ENCODE measurements at regions not wholly inside any gene's neighbourhood (a gene's known extent, or its start where the extent isn't known, plus 50 kb on each side); places are given as distances from the start of the nearest gene placed in this dataset.

GRCh38 chr5:174413567-174414314, 310.6 kb upstream of the MSX2 start:
- H3K9ac ChIP-seq (ENCODE audit: low read length in 5 of 5), result no peak overlapping the region
- no peaks in the 10 kb centered on the region for H3K9me3 ChIP-seq (ENCODE audit: control insufficient read depth in 5 of 5, low read length in 5 of 5)
- peaks cover 0 to 10% (median 5%) of the 10 kb centered on the region in 5 donors for H3K27me3 ChIP-seq (ENCODE audit: control insufficient read depth in 5 of 5, insufficient read depth in 4 of 5, low read length in 5 of 5)
- no peak overlapping the region for H3K27ac ChIP-seq (ENCODE audit: low read depth, low read length)
- H3K4me1 ChIP-seq (ENCODE audit: control insufficient read depth in 5 of 5, insufficient read depth in 5 of 5, low read length in 5 of 5), result peaks cover 0 to 4% (median 0%) of the 10 kb centered on the region in 5 donors
- H3K4me3 ChIP-seq (ENCODE audit: low read depth in 1 of 5, low read length in 5 of 5), result no peak overlapping the region
- H3K36me3 ChIP-seq (ENCODE audit: control insufficient read depth in 5 of 5, insufficient read depth in 5 of 5, low read length in 5 of 5), result no peaks in the 10 kb centered on the region

DNA sequence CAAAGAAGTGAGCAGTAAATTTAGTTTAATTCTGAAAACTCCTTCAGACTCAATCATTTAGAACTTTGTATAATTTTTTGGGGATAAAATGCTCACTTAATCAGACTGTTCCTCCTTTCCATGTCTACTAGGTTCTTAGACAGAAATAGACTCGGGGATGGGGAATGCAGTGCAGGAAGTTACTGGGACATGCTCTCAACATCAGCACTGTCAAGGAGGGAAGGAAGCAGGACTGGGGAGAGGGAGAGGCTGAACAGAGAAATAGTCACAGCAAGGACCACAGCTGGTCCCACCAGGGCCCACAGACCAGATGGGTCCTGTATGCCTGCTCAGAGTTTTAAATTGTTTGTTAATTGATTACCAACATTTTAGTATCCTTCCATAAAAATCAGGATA, 310.1 kb upstream of the MSX2 start:
- H3K4me3 ChIP-seq (ENCODE audit: low read depth in 1 of 5, low read length in 5 of 5), result no peak overlapping the region
- peaks cover 0 to 9% (median 4%) of the 10 kb centered on the region in 5 donors for H3K4me1 ChIP-seq (ENCODE audit: control insufficient read depth in 5 of 5, insufficient read depth in 5 of 5, low read length in 5 of 5)
- no peaks in the 10 kb centered on the region for H3K36me3 ChIP-seq (ENCODE audit: control insufficient read depth in 5 of 5, insufficient read depth in 5 of 5, low read length in 5 of 5)
- no peak overlapping the region for H3K9ac ChIP-seq (ENCODE audit: low read length in 5 of 5)
- no peak overlapping the region for H3K27ac ChIP-seq (ENCODE audit: low read depth, low read length)
- H3K9me3 ChIP-seq (ENCODE audit: control insufficient read depth in 5 of 5, low read length in 5 of 5), result no peaks in the 10 kb centered on the region
- H3K27me3 ChIP-seq (ENCODE audit: control insufficient read depth in 5 of 5, insufficient read depth in 4 of 5, low read length in 5 of 5), result peaks cover 0 to 12% (median 6%) of the 10 kb centered on the region in 5 donors

DNA sequence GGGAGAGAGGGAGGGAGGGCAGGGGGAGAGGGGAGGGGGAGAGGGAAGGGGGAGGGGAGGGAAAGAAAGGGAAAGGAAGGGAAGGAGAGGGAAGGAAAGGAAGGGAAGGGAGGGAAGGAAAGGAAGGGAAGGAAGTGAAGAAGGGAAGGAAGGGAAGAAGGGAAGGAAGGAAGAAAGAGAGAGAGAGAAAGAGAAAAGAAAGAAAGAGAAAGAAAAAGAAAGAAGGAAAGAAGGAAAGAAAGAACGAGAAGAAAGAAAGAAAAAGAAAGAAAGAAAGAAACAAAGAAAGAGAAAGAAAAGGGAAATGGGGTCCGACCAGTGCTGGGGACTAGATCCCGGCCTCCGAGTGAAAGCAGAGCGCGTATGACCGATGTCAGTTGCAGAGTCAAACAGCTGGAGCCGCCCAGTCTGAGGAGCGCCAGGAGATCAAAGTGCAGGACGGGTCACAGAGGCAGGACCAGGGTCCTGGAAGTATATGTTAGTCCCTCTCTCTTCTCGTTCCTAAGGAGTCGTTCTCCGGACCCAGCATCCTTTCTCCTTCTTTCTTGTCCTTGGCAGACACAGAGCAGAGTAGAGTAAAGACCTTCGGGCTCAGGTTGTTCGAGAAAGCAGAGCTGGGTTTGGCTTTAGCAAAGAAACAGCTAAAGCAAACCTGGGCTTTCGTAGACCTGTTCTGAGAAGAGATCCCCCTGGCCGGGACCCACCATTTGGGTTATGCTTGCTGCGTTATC, 305.4 kb upstream of the MSX2 start:
- H3K9ac ChIP-seq (ENCODE audit: low read length in 5 of 5), result no peak overlapping the region
- H3K4me3 ChIP-seq (ENCODE audit: low read depth in 1 of 5, low read length in 5 of 5), result no peak overlapping the region
- no peaks in the 10 kb centered on the region for H3K9me3 ChIP-seq (ENCODE audit: control insufficient read depth in 5 of 5, low read length in 5 of 5)
- H3K27me3 ChIP-seq (ENCODE audit: control insufficient read depth in 5 of 5, insufficient read depth in 4 of 5, low read length in 5 of 5), result peaks cover 7 to 25% (median 13%) of the 10 kb centered on the region in 5 donors
- H3K4me1 ChIP-seq (ENCODE audit: control insufficient read depth in 5 of 5, insufficient read depth in 5 of 5, low read length in 5 of 5), result peaks cover 0 to 9% (median 5%) of the 10 kb centered on the region in 5 donors
- H3K36me3 ChIP-seq (ENCODE audit: control insufficient read depth in 5 of 5, insufficient read depth in 5 of 5, low read length in 5 of 5), result no peaks in the 10 kb centered on the region
- H3K27ac ChIP-seq (ENCODE audit: low read depth, low read length), result no peak overlapping the region

- H3K36me3 ChIP-seq (ENCODE audit: control insufficient read depth in 5 of 5, insufficient read depth in 5 of 5, low read length in 5 of 5), result no peaks in the 10 kb centered on the region
- no peaks in the 10 kb centered on the region for H3K9me3 ChIP-seq (ENCODE audit: control insufficient read depth in 5 of 5, low read length in 5 of 5)
- no peak overlapping the region for H3K27ac ChIP-seq (ENCODE audit: low read depth, low read length)
- no peak overlapping the region for H3K4me3 ChIP-seq (ENCODE audit: low read depth in 1 of 5, low read length in 5 of 5)
- no peak overlapping the region for H3K9ac ChIP-seq (ENCODE audit: low read length in 5 of 5)
- peaks cover 0 to 9% (median 5%) of the 10 kb centered on the region in 5 donors for H3K4me1 ChIP-seq (ENCODE audit: control insufficient read depth in 5 of 5, insufficient read depth in 5 of 5, low read length in 5 of 5)
- peaks cover 7 to 25% (median 13%) of the 10 kb centered on the region in 5 donors for H3K27me3 ChIP-seq (ENCODE audit: control insufficient read depth in 5 of 5, insufficient read depth in 4 of 5, low read length in 5 of 5)
Observed at GRCh38 chr5:174419540-174420132, 304.7 kb upstream of the MSX2 start.

DNA sequence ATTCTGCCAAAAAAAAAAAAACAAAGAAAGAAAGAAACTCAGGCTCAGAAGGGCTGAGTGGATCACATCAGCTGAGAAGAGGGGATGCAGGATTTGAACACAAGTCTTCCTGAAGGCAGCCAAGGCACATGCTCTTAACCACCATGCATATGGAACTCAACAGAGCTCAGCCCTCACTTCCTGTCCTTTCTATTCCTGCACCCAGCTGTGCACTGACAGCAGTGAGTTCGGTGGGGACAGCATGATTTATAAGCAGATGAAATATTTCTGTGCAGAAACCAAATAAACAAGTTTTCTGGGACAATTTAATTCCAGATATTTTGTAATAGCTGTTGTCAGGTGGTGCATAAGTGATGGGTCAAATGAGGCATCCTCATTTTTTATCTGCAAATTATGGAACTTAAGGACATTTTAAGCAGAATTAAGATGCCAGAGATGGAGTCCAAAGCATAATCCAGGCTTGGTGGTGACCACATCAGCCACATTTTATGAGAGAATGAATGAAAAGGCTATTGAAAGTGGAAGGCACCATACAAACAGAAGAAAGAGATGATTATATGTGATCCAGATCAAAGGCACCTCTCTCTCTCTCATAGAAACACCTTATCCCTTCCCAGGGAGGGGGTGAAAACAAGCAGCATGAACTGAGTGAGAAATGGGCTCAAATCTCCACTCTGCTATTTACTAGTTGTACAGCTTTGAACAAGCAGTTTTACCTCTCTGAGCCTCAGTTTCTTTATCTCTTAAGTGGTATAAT, 303.6 kb upstream of the MSX2 start:
- H3K36me3 ChIP-seq (ENCODE audit: control insufficient read depth in 5 of 5, insufficient read depth in 5 of 5, low read length in 5 of 5), result no peaks in the 10 kb centered on the region
- H3K27ac ChIP-seq (ENCODE audit: low read depth, low read length), result no peak overlapping the region
- H3K27me3 ChIP-seq (ENCODE audit: control insufficient read depth in 5 of 5, insufficient read depth in 4 of 5, low read length in 5 of 5), result peaks cover 7 to 25% (median 13%) of the 10 kb centered on the region in 5 donors
- peaks cover 0 to 11% (median 8%) of the 10 kb centered on the region in 5 donors for H3K4me1 ChIP-seq (ENCODE audit: control insufficient read depth in 5 of 5, insufficient read depth in 5 of 5, low read length in 5 of 5)
- H3K9ac ChIP-seq (ENCODE audit: low read length in 5 of 5), result no peak overlapping the region
- H3K4me3 ChIP-seq (ENCODE audit: low read depth in 1 of 5, low read length in 5 of 5), result no peak overlapping the region
- no peaks in the 10 kb centered on the region for H3K9me3 ChIP-seq (ENCODE audit: control insufficient read depth in 5 of 5, low read length in 5 of 5)

- Histone ChIP-seq H3K4me1 (ENCODE audit: control insufficient read depth in 5 of 5, insufficient read depth in 5 of 5, low read length in 5 of 5) (peaks cover 0 to 11% (median 8%) of the 10 kb centered on the region in 5 donors), H3K27me3 (ENCODE audit: control insufficient read depth in 5 of 5, insufficient read depth in 4 of 5, low read length in 5 of 5) (peaks cover 7 to 25% (median 13%) of the 10 kb centered on the region in 5 donors), H3K9ac (ENCODE audit: low read length in 5 of 5) (no peak overlapping the region), H3K36me3 (ENCODE audit: control insufficient read depth in 5 of 5, insufficient read depth in 5 of 5, low read length in 5 of 5) (no peaks in the 10 kb centered on the region), H3K4me3 (ENCODE audit: low read depth in 1 of 5, low read length in 5 of 5) (no peak overlapping the region), H3K27ac (ENCODE audit: low read depth, low read length) (no peak overlapping the region), H3K9me3 (ENCODE audit: control insufficient read depth in 5 of 5, low read length in 5 of 5) (no peaks in the 10 kb centered on the region)
Observed at GRCh38 chr5:174421408-174421805, 303.0 kb upstream of the MSX2 start.

DNA sequence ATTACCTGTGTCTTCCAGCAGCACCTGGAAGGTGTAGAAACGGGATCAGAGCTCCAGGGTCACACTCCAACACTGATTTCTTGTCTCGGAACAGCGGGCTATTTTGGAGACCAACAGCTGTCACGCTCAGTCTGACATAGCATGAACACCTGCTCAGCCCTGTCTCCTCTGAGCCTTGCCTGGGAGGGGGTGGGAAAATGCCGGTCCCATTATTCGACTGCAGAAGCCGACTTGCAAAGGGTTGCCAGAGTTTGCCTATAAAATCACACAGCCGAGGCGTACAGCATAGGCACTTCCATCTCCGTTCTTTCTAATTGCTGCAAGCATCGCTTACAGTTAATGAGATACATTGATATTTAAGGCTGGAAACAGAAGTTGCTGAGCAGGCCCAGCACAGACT, 300.8 kb upstream of the MSX2 start:
- H3K27me3 ChIP-seq (ENCODE audit: control insufficient read depth in 5 of 5, insufficient read depth in 4 of 5, low read length in 5 of 5), result peaks cover 5 to 18% (median 13%) of the 10 kb centered on the region in 5 donors
- H3K9ac ChIP-seq (ENCODE audit: low read length in 5 of 5), result no peak overlapping the region
- no peak overlapping the region for H3K4me3 ChIP-seq (ENCODE audit: low read depth in 1 of 5, low read length in 5 of 5)
- no peaks in the 10 kb centered on the region for H3K36me3 ChIP-seq (ENCODE audit: control insufficient read depth in 5 of 5, insufficient read depth in 5 of 5, low read length in 5 of 5)
- H3K27ac ChIP-seq (ENCODE audit: low read depth, low read length), result no peak overlapping the region
- peaks cover 0 to 11% (median 8%) of the 10 kb centered on the region in 5 donors for H3K4me1 ChIP-seq (ENCODE audit: control insufficient read depth in 5 of 5, insufficient read depth in 5 of 5, low read length in 5 of 5)
- H3K9me3 ChIP-seq (ENCODE audit: control insufficient read depth in 5 of 5, low read length in 5 of 5), result no peaks in the 10 kb centered on the region

GRCh38 chr5:174424219-174425053, 299.9 kb upstream of the MSX2 start:
- no peak overlapping the region for H3K27ac ChIP-seq (ENCODE audit: low read depth, low read length)
- H3K4me1 ChIP-seq (ENCODE audit: control insufficient read depth in 5 of 5, insufficient read depth in 5 of 5, low read length in 5 of 5), result peaks cover 0 to 6% (median 3%) of the 10 kb centered on the region in 5 donors
- H3K9me3 ChIP-seq (ENCODE audit: control insufficient read depth in 5 of 5, low read length in 5 of 5), result no peaks in the 10 kb centered on the region
- H3K9ac ChIP-seq (ENCODE audit: low read length in 5 of 5), result no peak overlapping the region
- peaks cover 5 to 14% (median 9%) of the 10 kb centered on the region in 5 donors for H3K27me3 ChIP-seq (ENCODE audit: control insufficient read depth in 5 of 5, insufficient read depth in 4 of 5, low read length in 5 of 5)
- H3K4me3 ChIP-seq (ENCODE audit: low read depth in 1 of 5, low read length in 5 of 5), result no peak overlapping the region
- no peaks in the 10 kb centered on the region for H3K36me3 ChIP-seq (ENCODE audit: control insufficient read depth in 5 of 5, insufficient read depth in 5 of 5, low read length in 5 of 5)
